ENCODE measurements at regions not wholly inside any gene's neighbourhood (a gene's known extent, or its start where the extent isn't known, plus 50 kb on each side); places are given as distances from the start of the nearest gene placed in this dataset.
A peak's percentile ranks its signal among the peaks of the same experiment; 100 is the strongest.

DNA sequence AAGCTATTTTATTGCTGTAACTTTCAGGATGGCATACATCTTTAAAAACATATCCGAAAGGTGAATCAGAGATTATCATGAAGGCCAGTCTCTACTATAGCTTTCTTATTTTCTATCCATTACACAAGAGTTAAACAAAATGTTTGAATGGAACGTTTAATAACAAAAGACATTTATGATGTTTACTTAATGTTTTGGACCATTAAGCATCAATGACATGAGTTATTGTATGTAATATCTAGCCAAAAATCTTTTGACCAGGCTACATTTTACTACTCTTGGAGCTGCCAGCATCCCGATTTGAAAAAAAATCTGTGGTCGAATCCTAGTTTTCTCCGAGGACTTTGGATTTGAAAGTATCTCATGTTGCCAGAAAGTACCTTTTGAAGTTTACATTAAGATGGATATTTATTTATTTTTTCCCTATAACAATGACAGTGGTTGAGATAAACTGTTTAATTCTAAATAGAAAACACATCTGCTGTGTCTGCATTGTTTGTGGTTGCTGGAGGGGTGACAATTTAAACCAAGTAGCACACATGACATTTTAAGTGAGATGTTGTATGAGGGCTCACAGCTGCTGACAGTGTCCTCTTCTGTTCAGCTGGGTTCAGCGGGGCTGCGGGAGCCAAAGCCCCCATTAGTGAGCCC lies 293.7 kb upstream of the TCF21 start (continued):
- TF ChIP-seq, protein P1, sequence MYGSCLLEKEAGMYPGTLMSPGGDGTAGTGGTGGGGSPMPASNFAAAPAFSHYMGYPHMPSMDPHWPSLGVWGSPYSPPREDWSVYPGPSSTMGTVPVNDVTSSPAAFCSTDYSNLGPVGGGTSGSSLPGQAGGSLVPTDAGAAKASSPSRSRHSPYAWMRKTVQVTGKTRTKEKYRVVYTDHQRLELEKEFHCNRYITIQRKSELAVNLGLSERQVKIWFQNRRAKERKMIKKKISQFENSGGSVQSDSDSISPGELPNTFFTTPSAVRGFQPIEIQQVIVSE (CRISPR knock-in tag; IDR thresholded peaks at IDR 0.05; ENCODE audit: borderline replicate concordance) = no peak
- TF ChIP-seq NFE2L1 (CRISPR knock-in tag; IDR thresholded peaks at IDR 0.05) (no peak), TP53 (CRISPR knock-in tag; IDR thresholded peaks at IDR 0.05) (no peak), NR2C2 (CRISPR knock-in tag; IDR thresholded peaks at IDR 0.05) (no peak)
- TF ChIP-seq, protein P2, sequence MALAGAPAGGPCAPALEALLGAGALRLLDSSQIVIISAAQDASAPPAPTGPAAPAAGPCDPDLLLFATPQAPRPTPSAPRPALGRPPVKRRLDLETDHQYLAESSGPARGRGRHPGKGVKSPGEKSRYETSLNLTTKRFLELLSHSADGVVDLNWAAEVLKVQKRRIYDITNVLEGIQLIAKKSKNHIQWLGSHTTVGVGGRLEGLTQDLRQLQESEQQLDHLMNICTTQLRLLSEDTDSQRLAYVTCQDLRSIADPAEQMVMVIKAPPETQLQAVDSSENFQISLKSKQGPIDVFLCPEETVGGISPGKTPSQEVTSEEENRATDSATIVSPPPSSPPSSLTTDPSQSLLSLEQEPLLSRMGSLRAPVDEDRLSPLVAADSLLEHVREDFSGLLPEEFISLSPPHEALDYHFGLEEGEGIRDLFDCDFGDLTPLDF (CRISPR knock-in tag; IDR thresholded peaks at IDR 0.05) = no peak
- TF ChIP-seq, protein P3, sequence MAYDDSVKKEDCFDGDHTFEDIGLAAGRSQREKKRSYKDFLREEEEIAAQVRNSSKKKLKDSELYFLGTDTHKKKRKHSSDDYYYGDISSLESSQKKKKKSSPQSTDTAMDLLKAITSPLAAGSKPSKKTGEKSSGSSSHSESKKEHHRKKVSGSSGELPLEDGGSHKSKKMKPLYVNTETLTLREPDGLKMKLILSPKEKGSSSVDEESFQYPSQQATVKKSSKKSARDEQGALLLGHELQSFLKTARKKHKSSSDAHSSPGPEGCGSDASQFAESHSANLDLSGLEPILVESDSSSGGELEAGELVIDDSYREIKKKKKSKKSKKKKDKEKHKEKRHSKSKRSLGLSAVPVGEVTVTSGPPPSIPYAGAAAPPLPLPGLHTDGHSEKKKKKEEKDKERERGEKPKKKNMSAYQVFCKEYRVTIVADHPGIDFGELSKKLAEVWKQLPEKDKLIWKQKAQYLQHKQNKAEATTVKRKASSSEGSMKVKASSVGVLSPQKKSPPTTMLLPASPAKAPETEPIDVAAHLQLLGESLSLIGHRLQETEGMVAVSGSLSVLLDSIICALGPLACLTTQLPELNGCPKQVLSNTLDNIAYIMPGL (CRISPR knock-in tag; IDR thresholded peaks at IDR 0.05) = no peak

DNA sequence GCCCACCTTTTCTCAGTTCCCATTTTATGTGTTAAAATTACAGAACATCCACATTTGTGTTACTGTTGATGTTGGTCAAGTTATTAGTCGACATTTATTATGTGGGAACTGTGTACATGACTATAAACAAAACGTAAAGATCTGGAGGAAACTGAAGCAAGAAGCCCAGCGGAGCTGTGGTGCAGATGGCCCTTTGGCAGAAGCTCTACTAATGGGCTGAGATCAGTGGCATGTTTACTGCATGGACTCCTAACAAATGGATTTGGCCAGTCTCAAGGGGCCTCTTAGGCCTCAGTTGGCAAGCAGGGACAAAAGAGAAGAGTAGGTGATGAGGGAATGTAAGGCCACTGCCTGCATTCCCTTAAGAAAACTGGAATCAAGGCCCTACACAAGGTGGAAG lies 282.1 kb upstream of the TCF21 start:
- TF ChIP-seq SMAD4 (CRISPR knock-in tag; IDR thresholded peaks at IDR 0.05) (no peak), JAZF1 (CRISPR knock-in tag; IDR thresholded peaks at IDR 0.05) (no peak), ZNF232 (CRISPR knock-in tag; IDR thresholded peaks at IDR 0.05) (no peak), ZNF121 (CRISPR knock-in tag; IDR thresholded peaks at IDR 0.05) (no peak)
- no peak overlapping the region for H3K27ac Mint-ChIP-seq
- CTCF ChIA-PET = no interaction called here

DNA sequence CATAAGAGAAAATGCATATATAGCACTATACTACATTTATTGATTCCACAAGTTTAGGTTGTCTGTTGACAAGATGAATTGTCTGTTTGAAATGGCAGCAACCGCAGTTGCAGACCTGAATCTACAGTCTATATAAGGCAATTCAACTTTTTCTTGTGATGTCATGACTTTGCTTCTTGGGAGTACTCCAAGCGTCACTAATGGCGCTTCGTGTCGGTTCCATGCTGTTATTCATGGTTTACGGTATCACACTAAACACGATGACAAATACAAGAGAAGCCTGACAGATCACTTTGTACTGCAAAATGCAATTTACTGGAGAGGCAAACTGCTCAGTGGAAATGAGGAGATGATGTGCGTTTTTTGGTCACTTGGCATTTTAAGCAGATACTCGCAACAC lies 280.3 kb upstream of the TCF21 start:
- Mint-ChIP-seq H3K9me3 (no peaks in the 10 kb centered on the region), H3K36me3 (no peaks in the 10 kb centered on the region), H3K4me3 (no peak overlapping the region), H3K4me1 (peaks cover 12% of the 10 kb centered on the region), H3K27ac (no peak overlapping the region), H3K27me3 (ENCODE audit: low read depth) (no peaks in the 10 kb centered on the region)
- ATAC-seq = no peak
- CTCF ChIA-PET = no interaction called here
- TF ChIP-seq, protein P4, sequence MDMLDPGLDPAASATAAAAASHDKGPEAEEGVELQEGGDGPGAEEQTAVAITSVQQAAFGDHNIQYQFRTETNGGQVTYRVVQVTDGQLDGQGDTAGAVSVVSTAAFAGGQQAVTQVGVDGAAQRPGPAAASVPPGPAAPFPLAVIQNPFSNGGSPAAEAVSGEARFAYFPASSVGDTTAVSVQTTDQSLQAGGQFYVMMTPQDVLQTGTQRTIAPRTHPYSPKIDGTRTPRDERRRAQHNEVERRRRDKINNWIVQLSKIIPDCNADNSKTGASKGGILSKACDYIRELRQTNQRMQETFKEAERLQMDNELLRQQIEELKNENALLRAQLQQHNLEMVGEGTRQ (CRISPR knock-in tag; IDR thresholded peaks at IDR 0.05) = no peak
- no peak for DNase-seq (ENCODE audit: low spot score)
- POLR2A ChIA-PET = no interaction called here

More for the DNA sequence above, 282.1 kb upstream of the TCF21 start:
- Mint-ChIP-seq H3K4me1 (peaks cover 4% of the 10 kb centered on the region), H3K27me3 (ENCODE audit: low read depth) (no peaks in the 10 kb centered on the region), H3K4me3 (no peak overlapping the region), H3K36me3 (no peaks in the 10 kb centered on the region), H3K9me3 (no peaks in the 10 kb centered on the region)
- POLR2A ChIA-PET = no interaction called here
- DNase-seq (ENCODE audit: low spot score) (no peak), ATAC-seq (no peak)

DNA sequence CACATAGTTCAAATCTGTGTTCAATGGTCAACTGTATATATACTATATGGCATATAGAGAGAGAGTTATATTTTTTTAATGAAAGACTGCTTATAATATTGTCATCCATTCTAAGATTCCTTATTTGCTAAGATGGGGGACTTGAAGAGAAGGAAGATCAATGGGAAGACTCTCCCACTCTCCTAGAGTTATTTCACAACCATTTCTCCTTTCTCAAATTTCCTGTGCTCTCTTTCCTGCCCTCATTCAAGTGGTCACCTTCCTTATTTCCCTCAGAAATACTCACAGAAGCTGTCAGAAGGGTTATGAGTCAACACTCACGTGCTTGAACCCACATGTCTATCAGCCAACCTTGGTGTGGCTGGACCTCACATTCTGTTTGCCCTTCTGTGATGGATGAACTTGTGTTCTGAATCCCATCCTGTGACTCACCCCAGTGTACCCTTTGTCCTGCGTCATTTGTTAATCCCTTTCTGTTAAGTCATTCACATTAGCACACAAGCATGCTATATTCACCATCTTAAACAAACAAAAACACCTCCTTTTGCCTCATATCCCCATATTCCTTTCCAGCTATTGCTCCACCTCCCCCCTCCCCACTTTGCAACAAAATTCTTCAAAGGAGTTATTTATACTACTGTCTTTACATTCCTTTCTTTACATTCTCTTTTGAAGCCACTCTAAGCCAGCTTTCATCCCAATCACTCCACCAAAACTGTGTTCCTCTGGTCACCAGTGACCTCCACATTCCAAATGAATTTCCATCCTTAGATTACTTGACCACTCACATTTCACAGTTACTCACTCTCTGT lies 279.3 kb upstream of the TCF21 start:
- ChIA-PET POLR2A (no interaction called here), CTCF (no interaction called here)
- DNase-seq (ENCODE audit: low spot score) = no peak
- H3K27ac Mint-ChIP-seq = no peak overlapping the region
- H3K4me3 Mint-ChIP-seq = no peak overlapping the region
- TF ChIP-seq SMAD4 (CRISPR knock-in tag; IDR thresholded peaks at IDR 0.05) (no peak), GABPB1 (CRISPR knock-in tag; IDR thresholded peaks at IDR 0.05) (peak; percentile 43; the same call in 1 of the 2 replicates), NFYB (CRISPR knock-in tag; conservative IDR thresholded peaks at IDR 0.05; ENCODE audit: low read depth) (no peak), IRF2 (CRISPR knock-in tag; IDR thresholded peaks at IDR 0.05; ENCODE audit: borderline replicate concordance, low read depth) (no peak)
- TF ChIP-seq, protein P5, sequence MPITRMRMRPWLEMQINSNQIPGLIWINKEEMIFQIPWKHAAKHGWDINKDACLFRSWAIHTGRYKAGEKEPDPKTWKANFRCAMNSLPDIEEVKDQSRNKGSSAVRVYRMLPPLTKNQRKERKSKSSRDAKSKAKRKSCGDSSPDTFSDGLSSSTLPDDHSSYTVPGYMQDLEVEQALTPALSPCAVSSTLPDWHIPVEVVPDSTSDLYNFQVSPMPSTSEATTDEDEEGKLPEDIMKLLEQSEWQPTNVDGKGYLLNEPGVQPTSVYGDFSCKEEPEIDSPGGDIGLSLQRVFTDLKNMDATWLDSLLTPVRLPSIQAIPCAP (CRISPR knock-in tag; IDR thresholded peaks at IDR 0.05) = no peak
- TF ChIP-seq, protein P6, sequence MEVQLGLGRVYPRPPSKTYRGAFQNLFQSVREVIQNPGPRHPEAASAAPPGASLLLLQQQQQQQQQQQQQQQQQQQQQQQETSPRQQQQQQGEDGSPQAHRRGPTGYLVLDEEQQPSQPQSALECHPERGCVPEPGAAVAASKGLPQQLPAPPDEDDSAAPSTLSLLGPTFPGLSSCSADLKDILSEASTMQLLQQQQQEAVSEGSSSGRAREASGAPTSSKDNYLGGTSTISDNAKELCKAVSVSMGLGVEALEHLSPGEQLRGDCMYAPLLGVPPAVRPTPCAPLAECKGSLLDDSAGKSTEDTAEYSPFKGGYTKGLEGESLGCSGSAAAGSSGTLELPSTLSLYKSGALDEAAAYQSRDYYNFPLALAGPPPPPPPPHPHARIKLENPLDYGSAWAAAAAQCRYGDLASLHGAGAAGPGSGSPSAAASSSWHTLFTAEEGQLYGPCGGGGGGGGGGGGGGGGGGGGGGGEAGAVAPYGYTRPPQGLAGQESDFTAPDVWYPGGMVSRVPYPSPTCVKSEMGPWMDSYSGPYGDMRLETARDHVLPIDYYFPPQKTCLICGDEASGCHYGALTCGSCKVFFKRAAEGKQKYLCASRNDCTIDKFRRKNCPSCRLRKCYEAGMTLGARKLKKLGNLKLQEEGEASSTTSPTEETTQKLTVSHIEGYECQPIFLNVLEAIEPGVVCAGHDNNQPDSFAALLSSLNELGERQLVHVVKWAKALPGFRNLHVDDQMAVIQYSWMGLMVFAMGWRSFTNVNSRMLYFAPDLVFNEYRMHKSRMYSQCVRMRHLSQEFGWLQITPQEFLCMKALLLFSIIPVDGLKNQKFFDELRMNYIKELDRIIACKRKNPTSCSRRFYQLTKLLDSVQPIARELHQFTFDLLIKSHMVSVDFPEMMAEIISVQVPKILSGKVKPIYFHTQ (CRISPR knock-in tag; IDR thresholded peaks at IDR 0.05) = no peak
- TF ChIP-seq, protein P7, sequence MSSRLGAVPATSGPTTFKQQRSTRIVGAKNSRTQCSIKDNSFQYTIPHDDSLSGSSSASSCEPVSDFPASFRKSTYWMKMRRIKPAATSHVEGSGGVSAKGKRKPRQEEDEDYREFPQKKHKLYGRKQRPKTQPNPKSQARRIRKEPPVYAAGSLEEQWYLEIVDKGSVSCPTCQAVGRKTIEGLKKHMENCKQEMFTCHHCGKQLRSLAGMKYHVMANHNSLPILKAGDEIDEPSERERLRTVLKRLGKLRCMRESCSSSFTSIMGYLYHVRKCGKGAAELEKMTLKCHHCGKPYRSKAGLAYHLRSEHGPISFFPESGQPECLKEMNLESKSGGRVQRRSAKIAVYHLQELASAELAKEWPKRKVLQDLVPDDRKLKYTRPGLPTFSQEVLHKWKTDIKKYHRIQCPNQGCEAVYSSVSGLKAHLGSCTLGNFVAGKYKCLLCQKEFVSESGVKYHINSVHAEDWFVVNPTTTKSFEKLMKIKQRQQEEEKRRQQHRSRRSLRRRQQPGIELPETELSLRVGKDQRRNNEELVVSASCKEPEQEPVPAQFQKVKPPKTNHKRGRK (CRISPR knock-in tag; IDR thresholded peaks at IDR 0.05; ENCODE audit: borderline replicate concordance) = no peak
- TF ChIP-seq, protein P2 (CRISPR knock-in tag; IDR thresholded peaks at IDR 0.05) = no peak
- no peaks in the 10 kb centered on the region for H3K36me3 Mint-ChIP-seq
- no peaks in the 10 kb centered on the region for H3K9me3 Mint-ChIP-seq
- peaks cover 16% of the 10 kb centered on the region for H3K4me1 Mint-ChIP-seq
- no peaks in the 10 kb centered on the region for H3K27me3 Mint-ChIP-seq (ENCODE audit: low read depth)
- no peak for ATAC-seq
